ENCODE measurements at regions not wholly inside any gene's neighbourhood (a gene's known extent, or its start where the extent isn't known, plus 50 kb on each side); places are given as distances from the start of the nearest gene placed in this dataset.

GRCh38 chr13:84049443-84050219 lies 167.4 kb upstream of the SLITRK1 start (continued):
- TF ChIP-seq E2F8 (IDR thresholded peaks at IDR 0.05; ENCODE audit: low read depth, partially characterized antibody) (no peak), BCLAF1 (IDR thresholded peaks at IDR 0.05) (no peak)

GRCh38 chr13:84044805-84045204 lies 162.5 kb upstream of the SLITRK1 start:
- RAD21 ChIA-PET (ENCODE audit: unreplicated experiment) = no interaction called here
- 52% methylated on average over 2 of the region's 2 CpGs for WGBS (ENCODE audit: insufficient coverage, insufficient replicate concordance, low lambda C conversion rate, missing lambda C conversion rate)

More at GRCh38 chr13:84044805-84045204, 162.5 kb upstream of the SLITRK1 start:
- no peak overlapping the region for H2AFZ ChIP-seq (ENCODE audit: control insufficient read depth, low read depth, low read length)
- no peaks in the 10 kb centered on the region for H3K27me3 ChIP-seq (replicated peaks in 1 of 2; ENCODE audit: control insufficient read depth in 2 of 2, insufficient read depth in 2 of 2, low read length in 1 of 2)
- ChIA-PET CTCF (no interaction called here), SMC1A (ENCODE audit: uncharacterized antibody, unreplicated experiment) (interaction anchor here (1.3 kb wide), 1 partner anchor 14 kb away, joined by 4 read pairs; no protein-coding TSS in a partner anchor), POLR2A (no interaction called here)
- no peak for FAIRE-seq
- H4K20me1 ChIP-seq (ENCODE audit: control insufficient read depth, insufficient read depth) = no peaks in the 10 kb centered on the region
- in situ Hi-C loops (cut with MboI) (no loop called here), intact Hi-C loops (cut with micrococcal nuclease; ENCODE audit: unreplicated experiment) (no loop called here)
- H3K4me2 ChIP-seq (ENCODE audit: control insufficient read depth, insufficient read depth) = no peak overlapping the region
- no peak overlapping the region for H3K9ac ChIP-seq (ENCODE audit: control insufficient read depth, insufficient read depth, low read length)
- H3K9me3 ChIP-seq (replicated peaks; ENCODE audit: control insufficient read depth, insufficient read depth, low read length) = no peaks in the 10 kb centered on the region
- BruUV-seq (replicated peaks) = no TSS peak
- no peaks in the 10 kb centered on the region for H3K79me2 ChIP-seq (ENCODE audit: control insufficient read depth, insufficient read depth, low read length)
- H3K36me3 ChIP-seq (ENCODE audit: control insufficient read depth in 2 of 2, insufficient read depth in 2 of 2, low read length in 1 of 2) = no peaks in the 10 kb centered on the region
- no peak for ATAC-seq
- no peak overlapping the region for H3K4me3 ChIP-seq
- no peaks in the 10 kb centered on the region for H3K4me1 ChIP-seq (ENCODE audit: control insufficient read depth, insufficient read depth, low read length)
- TF ChIP-seq LARP7 (IDR thresholded peaks at IDR 0.05) (no peak), CHD2 (IDR thresholded peaks at IDR 0.05; ENCODE audit: borderline replicate concordance, low read depth, low read length) (no peak), FOS (IDR thresholded peaks at IDR 0.05; ENCODE audit: borderline replicate concordance, extremely low read depth, insufficient read length) (no peak), MTA2 (IDR thresholded peaks at IDR 0.05; ENCODE audit: low read depth) (no peak), PKNOX1 (IDR thresholded peaks at IDR 0.05) (no peak), BRCA1 (IDR thresholded peaks at IDR 0.05; ENCODE audit: low read depth, low read length) (no peak), ZNF24 (IDR thresholded peaks at IDR 0.05) (no peak), YBX1 (IDR thresholded peaks at IDR 0.05) (no peak), NR2C1 (IDR thresholded peaks at IDR 0.05) (no peak), USF1 (IDR thresholded peaks at IDR 0.05; ENCODE audit: borderline replicate concordance, extremely low read length, insufficient read depth, low read depth, low read length) (no peak), HCFC1 (IDR thresholded peaks at IDR 0.05; ENCODE audit: low read length) (no peak)
- no peak for DNase-seq (ENCODE audit: low read depth, low spot score)
- H3K27ac ChIP-seq (ENCODE audit: control insufficient read depth, insufficient read depth) = no peak overlapping the region
